Renal pelvis (tissue), 1 donor: ENCODE measurements at regions not wholly inside any gene's neighbourhood (a gene's known extent, or its start where the extent isn't known, plus 50 kb on each side); places are given as distances from the start of the nearest gene placed in this dataset.
"Not testable (repeated sequence)": the region's sequence is repeated elsewhere in the genome, so short reads cannot be mapped to it uniquely, and the experiment has no call there.

Experiments
- DNase-seq: peaks from one replicate; pipeline ENCODE4 v3.0.0-alpha.2; 2013

DNA sequence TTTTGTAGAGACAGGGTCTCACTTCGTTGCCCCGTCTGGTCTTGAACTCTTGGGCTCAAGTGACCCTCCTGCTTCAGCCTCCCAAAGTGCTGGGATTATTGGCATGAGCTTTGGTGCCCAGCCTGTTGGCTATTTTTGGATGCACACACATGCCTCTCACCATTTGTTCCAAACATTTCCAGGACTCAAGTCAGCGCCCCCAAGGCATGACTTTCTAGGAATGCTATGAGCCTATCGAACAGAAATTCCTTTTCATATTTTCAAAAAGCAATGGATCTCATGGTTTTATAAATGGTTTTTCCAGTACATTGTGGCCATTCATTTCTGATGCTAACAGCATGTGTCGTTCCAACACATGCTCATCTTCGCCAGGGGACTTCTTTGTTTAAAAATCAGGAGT lies 119.3 kb upstream of the NAA20 start:
- no peak for DNase-seq

DNA sequence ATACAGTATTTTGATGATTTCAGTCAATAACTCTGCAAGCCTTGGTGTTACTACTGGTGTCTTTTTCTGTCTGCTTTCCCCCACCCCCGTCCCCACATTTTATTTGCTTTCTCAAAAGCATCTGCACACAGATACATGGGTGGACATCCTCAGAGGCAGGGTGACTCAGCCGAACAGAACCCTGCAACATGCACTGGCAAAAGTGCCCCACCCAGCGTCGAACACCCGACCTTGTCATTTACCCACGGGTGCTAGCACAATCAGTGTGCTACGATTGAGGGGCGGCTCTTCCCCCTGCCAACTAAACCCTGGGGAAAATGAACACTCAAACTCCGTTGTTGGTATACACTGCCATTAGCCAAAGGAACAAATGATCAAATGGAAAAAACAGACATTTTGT lies 115.9 kb upstream of the NAA20 start:
- DNase-seq = no peak

DNA sequence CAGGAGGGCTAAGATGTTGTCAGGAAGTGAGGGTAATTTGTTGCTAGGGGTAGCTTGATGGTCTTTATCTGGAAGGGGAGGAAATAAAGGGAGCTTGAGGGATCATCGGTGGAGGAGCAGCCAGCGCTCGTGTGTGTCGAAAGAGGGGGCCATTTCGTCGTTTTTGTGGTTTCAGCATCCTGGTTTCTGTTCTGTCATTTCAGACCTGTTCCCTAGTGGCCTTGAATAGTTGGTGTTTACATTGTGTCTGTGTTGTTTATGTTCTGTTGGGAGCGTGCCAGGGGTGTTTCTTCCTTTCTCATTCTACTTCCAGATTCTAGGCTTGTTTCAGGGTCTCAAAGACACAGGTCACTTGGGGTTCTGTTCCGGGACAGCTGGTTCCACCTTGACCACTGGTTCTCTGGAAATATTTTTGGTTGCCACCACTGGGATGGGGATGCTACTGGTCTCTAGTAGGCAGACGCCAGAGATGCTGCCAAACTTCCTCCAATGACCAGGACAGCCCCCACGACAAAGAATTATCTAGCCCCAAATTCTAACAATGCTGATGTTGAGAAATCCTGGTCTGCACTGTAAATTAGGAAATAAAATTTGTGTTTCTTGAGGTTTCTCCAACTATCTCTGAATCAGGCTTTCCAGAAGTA lies 113.9 kb upstream of the NAA20 start:
- peak; percentile 50 for DNase-seq

DNA sequence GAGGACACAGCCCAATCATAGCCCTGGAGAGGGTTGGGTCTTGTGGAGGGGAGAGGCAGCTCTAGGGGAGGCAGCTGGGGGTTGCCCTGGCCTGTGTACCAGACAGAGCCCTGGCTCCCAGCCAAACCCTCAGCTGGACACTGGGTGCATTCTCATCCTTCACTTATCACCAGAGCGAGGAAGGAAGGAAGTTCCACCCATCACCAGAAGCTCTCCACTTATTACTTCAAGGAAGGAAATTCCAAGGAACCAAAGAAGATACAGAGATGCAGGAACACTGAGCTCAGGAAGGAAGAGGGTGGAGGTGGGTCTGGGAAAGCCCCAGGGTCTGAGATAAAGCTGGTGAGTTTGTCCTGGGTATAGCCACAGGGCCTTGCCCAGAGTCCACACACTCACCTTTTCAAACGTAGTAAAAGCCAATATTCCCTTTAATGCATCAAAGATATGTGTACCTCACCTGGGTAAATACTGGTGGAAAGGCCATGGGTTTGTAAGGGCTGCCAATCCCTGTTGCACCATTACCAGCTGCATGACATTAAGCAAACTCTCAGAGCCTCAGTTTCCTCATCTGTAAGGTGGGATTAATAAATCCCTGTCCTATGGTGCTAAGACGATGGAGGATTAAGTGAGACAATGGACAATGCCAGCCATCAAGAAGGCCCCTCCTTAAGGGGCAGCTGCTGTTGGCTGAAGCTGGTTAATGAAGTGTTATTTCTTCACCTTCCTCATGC lies 109.7 kb upstream of the NAA20 start:
- DNase-seq = no peak

DNA sequence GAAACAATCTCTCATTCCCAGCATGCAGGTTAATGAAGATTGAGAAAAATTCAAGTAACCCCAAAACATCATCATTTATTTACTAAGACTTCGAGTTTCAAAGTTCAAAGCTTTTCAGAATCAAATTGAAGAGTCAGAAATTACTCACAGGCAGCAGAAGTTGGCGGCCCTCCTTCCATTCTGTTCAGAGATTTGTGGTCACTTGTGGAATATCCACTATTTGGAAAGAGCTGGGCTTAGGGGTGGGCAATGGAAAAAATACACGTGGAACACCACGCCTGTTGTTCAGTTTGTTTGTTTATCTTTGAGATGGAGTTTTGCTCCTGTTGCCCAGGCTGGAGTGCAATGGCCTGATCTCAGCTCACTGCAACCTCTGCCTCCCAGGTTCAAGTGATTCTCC lies 108.6 kb upstream of the NAA20 start:
- no peak for DNase-seq

DNA sequence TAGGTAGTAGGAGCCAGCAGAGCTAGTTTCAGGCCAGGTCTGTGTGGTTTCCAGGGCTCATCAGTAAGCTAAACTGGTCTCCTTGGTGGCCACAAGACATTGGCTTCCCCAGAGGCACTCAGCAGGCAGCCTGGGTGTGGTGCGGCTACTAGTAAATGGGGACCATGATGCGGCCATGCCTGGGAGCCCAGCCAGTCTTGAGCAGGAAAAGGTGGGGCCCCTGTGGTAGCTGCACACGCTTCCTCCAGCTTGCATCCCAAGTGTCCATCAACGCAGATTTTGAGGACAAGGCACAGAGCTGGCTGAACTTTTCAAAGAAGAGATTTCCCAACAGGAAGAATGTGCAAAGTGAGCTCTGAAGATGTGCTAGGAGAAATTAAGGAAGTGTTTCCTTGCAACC lies 107.4 kb upstream of the NAA20 start:
- DNase-seq = no peak

DNA sequence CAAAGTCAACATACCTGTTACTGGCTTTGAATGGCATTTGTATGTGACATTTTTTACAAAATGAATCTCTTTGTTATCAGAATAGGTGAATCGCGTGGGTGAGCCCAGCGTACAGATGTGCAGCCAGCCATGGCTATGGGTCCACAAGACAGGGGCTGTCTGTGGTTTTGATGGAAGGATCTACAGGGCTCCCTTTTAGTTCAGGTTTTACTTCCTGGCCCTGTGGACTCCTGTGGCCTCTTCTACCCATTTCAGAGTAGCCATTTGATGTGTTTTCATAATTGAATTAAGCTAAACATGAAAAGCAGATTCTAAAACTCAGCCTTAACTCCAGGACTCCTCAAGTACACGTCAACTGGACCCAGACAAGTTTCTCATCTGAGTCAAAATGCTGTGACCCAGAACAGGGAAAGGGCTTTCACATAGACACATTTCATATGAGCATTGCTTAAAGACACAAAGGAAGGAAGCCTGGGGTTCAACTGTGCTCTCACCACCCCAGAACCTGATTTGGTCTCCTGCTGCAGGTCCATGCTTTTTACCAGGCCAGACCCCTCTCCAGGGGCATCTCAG lies 105.3 kb upstream of the NAA20 start:
- no peak for DNase-seq

DNA sequence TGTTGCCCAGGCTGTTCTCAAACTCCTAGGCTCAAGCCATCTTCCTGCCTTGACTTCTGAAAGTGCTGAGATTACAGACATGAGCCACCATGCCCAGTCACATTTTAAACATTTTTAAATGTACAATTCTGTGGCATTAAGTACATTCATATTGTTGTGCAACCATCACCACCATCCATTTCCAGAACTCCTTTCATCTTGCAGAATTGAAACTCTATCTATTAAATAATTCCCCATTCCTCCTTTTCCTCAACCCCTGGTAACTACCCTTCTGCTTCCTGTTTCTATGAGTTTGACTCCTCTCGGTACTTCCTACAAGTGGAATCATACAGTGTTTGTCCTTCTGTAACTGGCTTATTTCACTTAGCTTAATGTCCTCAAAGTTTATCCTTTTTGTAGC lies 103.8 kb upstream of the NAA20 start:
- DNase-seq = no peak

DNA sequence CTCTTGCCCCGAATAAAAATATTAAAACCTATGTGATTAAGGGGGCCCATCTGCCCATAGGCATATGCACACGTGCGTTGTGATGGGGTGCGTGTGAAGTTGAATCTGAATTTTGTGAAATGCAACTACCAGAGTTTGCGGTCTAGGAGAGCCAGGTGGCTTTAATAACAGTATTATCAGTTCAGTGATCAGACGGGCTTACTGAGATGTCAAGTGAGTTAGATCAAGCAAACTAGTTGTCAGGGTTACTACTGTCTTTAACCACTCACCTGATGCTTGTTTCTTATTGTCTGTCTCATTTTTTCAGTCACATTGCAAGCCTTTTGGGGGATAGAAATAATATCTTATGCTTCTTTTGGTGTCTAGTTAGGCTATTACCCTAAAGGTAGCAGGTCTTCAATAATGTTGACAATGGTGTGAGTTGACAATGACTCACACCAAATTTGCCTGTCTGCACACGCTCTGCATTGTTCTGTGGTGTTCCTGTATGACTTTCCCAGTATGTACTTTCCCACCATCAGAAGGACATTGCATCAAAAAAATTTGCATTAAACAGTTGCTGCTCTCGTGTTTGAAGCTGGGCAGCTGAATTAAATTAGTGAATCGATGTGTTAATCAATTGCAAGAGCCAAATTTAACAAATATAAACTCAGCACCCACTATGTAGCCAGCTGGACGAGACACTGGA lies 103.1 kb upstream of the NAA20 start:
- DNase-seq = no peak

DNA sequence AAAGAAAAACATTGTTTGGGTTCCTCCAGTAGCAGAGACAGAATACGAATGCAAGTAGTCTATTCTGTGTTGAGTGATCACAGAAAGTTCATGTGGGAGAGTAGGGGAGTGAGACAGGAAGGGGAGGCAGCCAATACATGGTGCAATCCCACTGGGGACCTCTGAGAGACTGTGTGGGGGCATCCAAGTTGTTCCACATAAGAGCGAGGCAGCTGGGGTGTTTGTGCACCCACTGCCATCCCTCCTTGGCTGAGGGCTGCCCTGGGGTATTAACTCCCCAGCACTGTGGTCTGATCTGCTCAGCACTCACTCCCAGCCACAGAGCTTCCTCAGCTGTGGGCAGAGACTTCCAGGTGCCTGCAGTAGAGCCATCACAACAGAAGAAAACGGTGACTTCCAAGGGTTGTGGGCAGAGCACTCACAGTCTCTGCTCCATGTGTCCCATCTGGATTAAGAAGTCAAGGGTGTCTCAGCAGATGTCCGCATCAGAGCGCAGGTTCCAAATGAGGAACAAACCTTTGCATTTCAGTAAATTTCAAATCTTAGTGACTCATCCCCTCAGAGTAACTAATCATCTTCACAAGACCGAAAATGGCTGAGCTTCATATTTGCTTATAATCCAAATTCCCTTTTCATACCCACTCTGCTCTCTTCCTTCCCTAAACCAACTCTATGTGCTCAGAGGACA lies 101.9 kb upstream of the NAA20 start:
- DNase-seq = no peak

DNA sequence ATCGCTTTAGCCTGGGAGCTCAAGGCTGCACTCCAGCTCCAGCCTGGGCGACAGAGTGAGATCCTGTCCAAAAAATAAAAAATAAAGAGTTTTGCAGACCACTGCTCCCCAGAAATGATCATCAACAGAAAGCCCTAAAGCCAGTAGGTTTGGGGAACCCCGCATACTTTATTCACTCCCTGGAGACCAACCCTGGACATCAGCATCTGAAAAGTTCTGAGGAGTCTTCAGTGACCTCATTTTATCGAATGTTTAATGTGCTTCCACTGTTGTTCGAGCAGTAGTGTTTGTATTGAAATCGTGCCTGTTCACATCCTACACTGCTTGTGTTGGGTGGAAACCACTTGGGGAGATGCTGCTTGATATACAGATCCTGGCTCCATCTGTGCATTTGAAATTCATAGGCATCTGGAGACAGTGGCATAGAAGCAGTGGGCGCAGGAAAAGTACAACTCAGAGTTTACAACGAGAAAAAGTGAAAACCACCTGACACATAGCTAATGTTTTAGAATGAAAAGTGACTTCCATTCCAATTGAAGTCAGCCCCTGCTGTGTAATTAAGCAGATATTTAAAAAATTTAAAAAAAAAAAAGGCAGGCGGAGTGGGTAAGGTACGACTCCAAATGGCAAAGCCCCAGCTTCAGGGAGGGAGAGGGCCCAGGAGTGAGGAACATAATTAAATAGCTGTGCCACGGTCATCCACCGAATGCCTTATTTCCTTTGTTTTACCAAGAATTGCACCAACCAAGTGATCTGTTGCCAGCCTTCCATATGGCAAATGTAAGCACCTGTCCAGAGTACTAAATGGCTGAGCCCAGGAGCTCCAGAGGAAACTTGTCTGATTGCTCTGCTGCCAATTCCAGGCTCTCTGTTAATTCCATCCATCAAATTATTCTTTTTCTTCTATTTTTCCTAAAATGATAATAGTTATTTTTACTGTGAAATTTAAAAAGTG lies 100.4 kb upstream of the NAA20 start:
- no peak for DNase-seq

DNA sequence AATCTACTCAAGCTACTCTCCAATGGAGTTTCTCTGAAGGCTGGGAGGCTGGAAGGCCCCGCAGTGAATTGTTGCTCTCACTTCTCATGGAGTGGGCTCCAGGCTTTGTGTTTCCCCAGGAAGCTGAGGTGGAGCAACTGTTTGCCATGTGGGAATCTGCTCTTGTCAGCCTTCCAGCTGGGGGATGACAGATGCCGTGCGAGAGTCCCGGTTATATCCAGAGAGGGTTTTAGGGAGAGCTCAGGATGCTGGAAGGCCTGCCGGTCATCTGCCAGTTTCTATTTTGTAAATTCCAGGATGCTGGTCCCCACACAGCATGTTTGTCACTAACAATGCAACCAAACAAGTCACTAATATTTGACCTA lies 98.2 kb upstream of the NAA20 start:
- no peak for DNase-seq

DNA sequence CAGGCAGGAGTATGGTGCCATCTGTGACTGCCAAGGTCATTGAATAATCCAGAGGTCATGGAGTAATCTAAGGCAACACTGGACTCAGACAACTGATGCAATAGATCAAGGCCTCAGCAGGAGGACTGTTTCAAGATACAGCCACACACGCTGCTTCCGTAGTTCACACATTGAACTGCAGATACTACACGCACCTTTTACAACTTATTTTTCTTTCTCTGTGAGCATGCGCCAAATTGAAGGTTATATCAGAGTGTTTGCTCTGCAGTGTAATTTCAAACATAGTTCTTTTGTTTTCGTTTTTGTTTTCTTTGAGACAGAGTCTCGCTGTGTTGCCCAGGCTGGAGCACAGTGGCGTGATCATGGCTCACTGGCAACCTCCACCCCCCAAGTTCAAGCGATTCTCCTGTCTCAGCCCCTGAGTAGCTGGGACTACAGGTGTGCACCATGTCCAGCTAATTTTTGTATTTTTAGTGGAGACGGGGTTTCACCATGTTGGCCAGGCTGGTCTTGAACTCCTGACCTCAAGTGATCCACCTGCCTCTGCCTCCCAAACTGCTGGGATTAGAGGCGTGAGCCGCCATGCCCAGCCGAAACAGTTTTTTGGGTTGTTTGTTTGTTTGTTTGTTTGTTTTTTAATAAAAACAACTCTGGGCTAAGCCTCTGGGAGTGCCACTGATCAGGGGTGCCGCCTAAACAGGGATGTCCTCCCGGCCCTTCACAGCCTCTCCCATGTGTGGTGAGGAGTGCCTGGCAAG lies 96.6 kb upstream of the NAA20 start:
- DNase-seq = no peak

DNA sequence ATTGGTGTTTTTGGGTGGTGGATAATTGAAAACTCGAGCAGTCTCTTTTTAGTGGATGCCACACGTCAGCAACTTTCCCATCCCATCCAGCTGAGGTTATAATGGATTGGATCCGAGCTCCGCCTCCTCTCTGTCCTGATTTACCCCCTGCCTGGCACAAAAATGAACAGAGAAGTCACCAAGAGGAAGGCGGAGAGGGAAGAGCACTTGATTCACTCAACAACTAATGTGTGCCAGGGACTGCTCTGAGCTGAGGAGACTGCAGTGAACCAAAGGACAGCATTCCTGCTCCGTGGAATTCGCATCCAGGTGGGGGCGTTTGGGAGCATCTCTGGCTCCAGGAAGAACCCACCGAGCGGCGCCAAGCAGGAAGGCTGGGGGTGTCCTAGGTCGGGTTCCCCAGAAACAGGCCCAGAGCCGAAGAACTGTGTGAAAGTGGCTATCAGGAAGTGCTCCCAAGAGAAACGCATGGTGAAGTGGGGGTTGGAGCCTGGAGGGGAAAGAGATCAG lies 95.8 kb upstream of the NAA20 start:
- no peak for DNase-seq

DNA sequence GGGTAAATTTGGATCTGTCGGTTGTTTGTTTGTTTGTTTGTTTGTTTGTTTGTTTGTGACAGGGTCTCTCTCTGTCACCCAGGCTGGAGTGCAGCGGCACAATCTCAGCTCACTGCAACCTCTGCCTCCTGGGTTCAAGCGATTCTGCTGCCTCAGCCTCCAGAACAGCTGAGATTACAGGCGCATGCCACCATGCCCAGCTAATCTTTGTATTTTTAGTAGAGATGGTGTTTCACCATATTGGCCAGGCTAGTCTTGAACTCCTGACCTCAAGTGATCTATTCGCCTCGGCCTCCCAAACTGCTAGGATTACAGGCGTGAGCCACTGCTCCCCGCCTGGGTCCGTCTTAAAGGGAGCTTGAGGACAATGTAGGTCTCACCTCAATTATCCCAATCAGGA lies 95.3 kb upstream of the NAA20 start:
- not testable (repeated sequence) for DNase-seq

DNA sequence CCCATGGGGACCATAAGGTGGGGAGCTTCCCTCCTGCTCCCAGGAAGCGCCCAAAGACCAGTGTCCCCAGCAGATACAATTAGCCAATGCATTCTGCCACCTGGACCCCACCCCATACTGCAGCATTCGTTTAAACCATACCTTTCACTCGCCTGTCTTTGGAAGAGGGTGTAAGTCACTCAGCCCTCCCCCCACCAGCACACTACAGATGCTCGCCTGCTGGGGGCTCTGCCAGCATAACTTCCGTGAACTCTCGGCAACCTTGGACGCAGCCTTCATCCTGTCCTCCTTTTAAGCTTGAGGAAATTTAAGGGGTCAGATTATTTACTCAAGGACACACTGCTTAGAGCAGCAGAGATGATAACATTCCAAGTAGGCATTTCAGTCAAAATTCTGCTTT lies 94.4 kb upstream of the NAA20 start:
- DNase-seq = no peak

DNA sequence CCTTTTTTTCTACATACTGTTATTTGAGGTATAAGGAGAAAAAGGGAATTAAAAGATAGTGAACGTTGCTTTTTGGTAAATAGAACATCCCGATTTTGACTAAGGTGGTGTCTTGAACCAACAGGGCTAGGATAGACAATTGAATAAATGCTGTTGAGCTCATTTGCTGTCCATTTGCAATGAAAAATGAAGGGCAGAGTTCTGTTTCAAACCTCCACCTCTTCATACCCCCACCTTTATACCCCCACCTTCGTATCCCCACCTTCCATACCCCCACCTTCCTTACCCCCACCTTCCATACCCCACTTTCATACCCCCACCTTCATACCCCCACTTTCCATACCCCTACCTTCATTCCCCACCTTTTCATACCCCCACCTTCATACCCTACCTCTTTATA lies 93.4 kb upstream of the NAA20 start:
- DNase-seq = no peak

DNA sequence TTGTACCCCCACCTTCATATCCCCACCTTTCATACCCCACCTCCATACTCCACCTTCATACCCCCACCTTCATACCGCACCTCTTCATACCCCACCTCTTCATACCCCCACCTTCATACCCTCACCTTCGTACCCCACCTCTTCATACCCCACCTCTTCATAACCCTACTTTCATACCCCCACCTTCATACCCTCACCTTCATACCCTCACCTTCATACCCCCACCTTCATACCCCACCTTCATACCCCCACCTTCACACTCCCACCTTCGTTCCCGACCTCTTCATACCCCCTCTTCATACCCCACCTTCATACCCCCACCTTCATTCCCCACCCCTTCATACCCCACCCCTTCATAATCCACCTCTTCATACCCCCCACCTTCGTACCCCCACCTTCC lies 92.9 kb upstream of the NAA20 start:
- no peak for DNase-seq

DNA sequence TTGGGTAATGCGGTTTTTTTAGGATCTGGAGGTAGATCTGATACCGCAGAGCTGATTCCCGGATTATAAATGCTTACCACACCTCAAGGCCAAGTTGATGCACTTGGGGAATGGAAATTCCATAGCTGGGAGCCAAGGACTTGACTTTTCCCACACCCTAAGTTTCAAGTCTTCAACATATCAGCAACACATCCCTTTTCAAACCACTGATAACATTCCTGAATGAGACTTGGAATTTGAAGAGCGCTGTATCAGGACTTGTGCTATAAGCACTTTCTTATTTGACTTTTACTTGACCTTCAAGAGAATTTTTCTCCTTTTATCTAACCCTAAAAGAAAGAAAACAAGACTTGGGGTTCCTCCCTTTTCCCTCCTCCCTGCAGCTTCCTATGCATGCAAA lies 90.6 kb upstream of the NAA20 start:
- no peak for DNase-seq

DNA sequence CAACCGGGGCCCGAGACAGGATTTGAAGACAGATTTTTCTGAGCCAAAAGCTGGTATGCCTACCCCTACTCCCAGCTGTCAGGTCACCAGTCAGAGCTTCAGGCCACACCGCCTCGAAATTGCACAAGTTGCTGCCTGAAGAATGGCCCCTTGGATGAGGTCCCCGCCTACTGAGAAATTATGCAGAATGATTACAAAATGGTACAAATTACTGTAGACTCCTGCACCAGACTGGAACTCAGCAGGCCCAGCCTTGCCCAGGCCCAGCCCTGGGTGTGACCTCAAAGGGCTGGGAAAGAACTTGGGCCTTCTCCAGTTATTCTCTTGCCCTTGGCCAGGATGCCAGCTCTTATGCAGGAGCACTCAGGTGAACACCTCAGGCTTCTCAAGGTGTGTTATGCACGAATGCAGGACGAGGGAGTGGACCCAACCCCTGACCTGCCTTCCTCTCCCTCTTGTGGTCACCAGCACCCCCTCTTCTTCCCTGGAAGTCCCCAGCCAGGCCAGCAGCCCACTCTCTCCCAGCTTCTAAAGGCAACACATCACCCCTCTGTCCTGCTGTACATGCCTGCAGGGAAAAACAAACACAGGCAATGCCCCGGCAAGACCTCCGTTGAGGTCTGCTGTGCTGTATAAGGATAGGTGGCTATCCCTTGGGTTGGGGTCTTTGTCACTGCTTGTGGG lies 88.7 kb upstream of the NAA20 start:
- no peak for DNase-seq
